Uterus (tissue), 3 donors: ENCODE measurements at regions not wholly inside any gene's neighbourhood (a gene's known extent, or its start where the extent isn't known, plus 50 kb on each side); places are given as distances from the start of the nearest gene placed in this dataset.

ENCODE experiments used
- DNase-seq, 2 donors: peaks; one replicate each; pipeline ENCODE4 v3.0.0-alpha.2; 2019 to 2020
- H3K27ac ChIP-seq, 2 donors: fragments of 200-600 bp; sonication (generic); 1 replicate in 1 of 2; 2 replicates in 1 of 2; pipeline ENCODE4 v1.5.1; 2016 to 2018
- H3K27me3 ChIP-seq, 2 donors: fragments of 200-600 bp; sonication (generic); one replicate each; pipeline ENCODE4 v1.5.1; 2018 to 2019; ENCODE audit warnings: control low read depth in 1 of 2
- H3K36me3 ChIP-seq, 2 donors: fragments of 200-600 bp; sonication (generic); one replicate each; pipeline ENCODE4 v1.5.1; 2019; ENCODE audit warnings: control low read depth in 1 of 2
- H3K4me1 ChIP-seq, 2 donors: fragments of 200-600 bp; sonication (generic); one replicate each; pipeline ENCODE4 v1.5.1; 2018 to 2019; ENCODE audit warnings: control low read depth in 1 of 2
- H3K4me3 ChIP-seq, 2 donors: fragments of 200-600 bp; sonication (generic); 1 replicate in 1 of 2; 2 replicates in 1 of 2; pipeline ENCODE4 v1.5.1; 2018 to 2019; ENCODE audit warnings: mild to moderate bottlenecking in 1 of 2
- H3K9me3 ChIP-seq, 2 donors: fragments of 200-600 bp; sonication (generic); one replicate each; pipeline ENCODE4 v1.5.1; 2019; ENCODE audit warnings: control low read depth in 1 of 2
- POLR2A ChIP-seq, 2 donors: fragments of 450-650 bp; IDR thresholded peaks; one replicate each; pipeline ENCODE4 v1.6.1; 2016; ENCODE audit warnings: antibody characterized with exemption in 2 of 2, mild to moderate bottlenecking in 1 of 2, moderate library complexity in 1 of 2
- intact Hi-C: fragments of 100-400 bp; cut with DNase I; formaldehyde crosslinking; loops from one replicate; pipeline ENCODE4 v1.15.1; 2023; ENCODE audit warnings: low total_unique reads
- TF ChIP-seq, protein P1 (sequence below), 4 experiments: fragments of 200-600 bp in 2 of 4; fragments of 450-650 bp in 2 of 4; sonication (generic) in 2 of 4; IDR thresholded peaks; one replicate each; pipeline ENCODE4 v1.5.1; 2016 to 2019; ENCODE audit warnings: antibody characterized with exemption in 4 of 4, mild to moderate bottlenecking in 2 of 4, moderate library complexity in 1 of 4
- donor health status: DM: yes; HTN: yes; CAD: no.

DNA sequence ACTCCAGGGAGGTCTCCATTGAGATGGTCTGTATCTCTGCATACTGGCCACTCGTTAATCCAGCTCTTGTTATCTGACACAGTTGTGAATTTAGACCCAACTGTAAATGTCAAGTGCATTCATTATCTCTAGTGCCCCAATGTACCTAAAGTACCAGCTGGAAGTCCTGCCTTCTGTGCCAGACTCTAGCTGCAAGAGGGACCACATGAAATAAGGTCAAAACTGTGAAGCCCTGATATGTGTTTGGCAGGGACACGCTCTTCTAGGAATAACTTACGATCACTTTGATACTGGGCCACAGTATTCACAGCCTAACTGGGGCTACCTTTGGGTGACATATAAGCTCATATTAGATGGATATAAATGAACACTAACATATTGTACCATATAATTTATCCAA, 268.5 kb downstream of the LRIG3 start:
- H3K36me3 ChIP-seq, result no peaks in the 10 kb centered on the region
- no peak for DNase-seq
- H3K9me3 ChIP-seq, result no peaks in the 10 kb centered on the region
- H3K4me1 ChIP-seq, result no peaks in the 10 kb centered on the region
- H3K4me3 ChIP-seq, result no peak overlapping the region
- intact Hi-C loops, result no loop called here
- H3K27ac ChIP-seq, result no peak overlapping the region
- no peak for TF ChIP-seq POLR2A (IDR thresholded peaks at IDR 0.05)
- TF ChIP-seq, protein P1, sequence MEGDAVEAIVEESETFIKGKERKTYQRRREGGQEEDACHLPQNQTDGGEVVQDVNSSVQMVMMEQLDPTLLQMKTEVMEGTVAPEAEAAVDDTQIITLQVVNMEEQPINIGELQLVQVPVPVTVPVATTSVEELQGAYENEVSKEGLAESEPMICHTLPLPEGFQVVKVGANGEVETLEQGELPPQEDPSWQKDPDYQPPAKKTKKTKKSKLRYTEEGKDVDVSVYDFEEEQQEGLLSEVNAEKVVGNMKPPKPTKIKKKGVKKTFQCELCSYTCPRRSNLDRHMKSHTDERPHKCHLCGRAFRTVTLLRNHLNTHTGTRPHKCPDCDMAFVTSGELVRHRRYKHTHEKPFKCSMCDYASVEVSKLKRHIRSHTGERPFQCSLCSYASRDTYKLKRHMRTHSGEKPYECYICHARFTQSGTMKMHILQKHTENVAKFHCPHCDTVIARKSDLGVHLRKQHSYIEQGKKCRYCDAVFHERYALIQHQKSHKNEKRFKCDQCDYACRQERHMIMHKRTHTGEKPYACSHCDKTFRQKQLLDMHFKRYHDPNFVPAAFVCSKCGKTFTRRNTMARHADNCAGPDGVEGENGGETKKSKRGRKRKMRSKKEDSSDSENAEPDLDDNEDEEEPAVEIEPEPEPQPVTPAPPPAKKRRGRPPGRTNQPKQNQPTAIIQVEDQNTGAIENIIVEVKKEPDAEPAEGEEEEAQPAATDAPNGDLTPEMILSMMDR (IDR thresholded peaks at IDR 0.05), result no peak
- no peaks in the 10 kb centered on the region for H3K27me3 ChIP-seq

DNA sequence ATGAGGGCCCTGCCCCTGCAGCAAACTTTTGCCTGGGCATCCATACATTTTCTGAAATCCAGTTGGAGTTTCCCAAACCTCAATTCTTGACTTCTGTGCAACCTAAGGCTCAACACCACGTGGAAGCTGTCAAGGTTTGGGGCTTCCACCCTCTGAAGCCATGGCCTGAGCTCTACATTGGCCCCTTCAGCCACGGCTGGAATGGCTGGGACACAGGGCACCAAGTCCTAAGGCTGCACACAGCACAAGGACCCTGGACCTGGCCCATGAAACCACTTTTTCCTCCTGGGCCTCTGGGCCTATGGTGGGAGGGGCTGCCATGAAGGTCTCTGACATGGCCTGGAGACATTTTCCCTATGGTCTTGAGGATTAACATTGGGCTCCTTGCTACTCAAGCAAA, 266.3 kb downstream of the LRIG3 start:
- Histone ChIP-seq H3K4me3 (no peak overlapping the region), H3K36me3 (no peaks in the 10 kb centered on the region), H3K27ac (no peak overlapping the region), H3K27me3 (no peaks in the 10 kb centered on the region), H3K4me1 (no peaks in the 10 kb centered on the region), H3K9me3 (no peaks in the 10 kb centered on the region)
- TF ChIP-seq POLR2A (IDR thresholded peaks at IDR 0.05), result no peak
- TF ChIP-seq, protein P1 (IDR thresholded peaks at IDR 0.05), result no peak
- DNase-seq, result no peak
- intact Hi-C loops, result no loop called here

DNA sequence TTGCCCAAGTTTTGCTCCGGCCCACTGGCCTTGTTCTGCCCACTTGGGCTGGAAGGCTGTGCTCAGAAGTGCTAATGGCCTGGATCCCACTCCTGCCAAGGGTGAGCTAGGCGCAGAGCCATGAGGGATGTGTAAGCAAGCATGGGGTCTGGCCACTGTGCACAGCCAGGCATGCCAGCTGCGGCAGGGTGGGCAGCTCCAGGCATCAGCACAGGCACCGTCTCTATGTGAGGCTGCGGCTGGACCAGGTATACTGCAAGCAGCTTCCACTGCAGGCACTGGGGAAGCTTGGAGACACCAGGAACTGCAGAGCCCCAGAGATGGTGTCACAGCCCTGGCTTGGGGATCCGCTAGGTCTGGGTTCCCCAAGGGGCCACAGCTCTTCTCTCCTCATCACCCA, 264.9 kb downstream of the LRIG3 start:
- Histone ChIP-seq H3K4me1 (no peaks in the 10 kb centered on the region), H3K36me3 (no peaks in the 10 kb centered on the region), H3K27me3 (no peaks in the 10 kb centered on the region), H3K4me3 (no peak overlapping the region), H3K27ac (no peak overlapping the region), H3K9me3 (no peaks in the 10 kb centered on the region)
- TF ChIP-seq POLR2A (IDR thresholded peaks at IDR 0.05), result no peak
- TF ChIP-seq, protein P1 (IDR thresholded peaks at IDR 0.05), result no peak
- DNase-seq, result no peak
- intact Hi-C loops, result no loop called here

DNA sequence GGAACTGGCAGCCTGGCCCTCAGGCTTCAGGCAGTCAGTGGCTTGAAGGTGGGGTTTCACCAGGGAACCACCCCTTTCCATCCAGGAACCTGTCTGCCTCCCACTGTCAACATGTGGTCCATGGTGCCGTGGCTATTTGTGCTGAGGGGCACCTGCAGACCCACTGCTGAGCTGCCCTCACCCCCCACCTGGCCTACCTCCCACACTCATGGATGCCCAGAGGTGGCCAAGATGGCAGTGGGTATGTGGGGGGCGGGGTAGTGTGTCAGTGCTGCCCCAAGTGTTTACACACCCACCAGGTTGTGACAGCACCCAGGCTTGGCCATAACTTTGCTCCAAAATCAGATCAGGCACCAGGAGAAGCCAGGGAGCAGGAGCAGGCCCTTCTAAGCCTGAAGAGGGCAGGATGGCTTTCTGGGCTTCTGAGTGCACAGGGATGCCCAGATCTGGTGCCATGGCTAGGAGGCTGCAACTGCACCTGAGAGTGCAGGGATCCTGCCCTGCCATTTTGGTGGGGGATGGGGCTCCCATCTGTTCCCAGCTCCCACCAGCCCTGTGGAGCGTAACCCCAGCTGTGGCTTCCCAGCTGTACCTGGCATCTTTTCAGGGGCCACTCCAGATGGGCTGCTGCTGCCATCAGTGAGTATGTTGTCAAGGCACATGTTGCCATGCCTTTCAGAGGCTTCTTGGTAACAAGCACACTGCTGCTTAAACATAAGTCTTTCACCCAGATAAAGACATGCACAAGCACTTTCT, 263.9 kb downstream of the LRIG3 start:
- intact Hi-C loops, result no loop called here
- H3K27me3 ChIP-seq, result no peaks in the 10 kb centered on the region
- no peaks in the 10 kb centered on the region for H3K36me3 ChIP-seq
- no peak for DNase-seq
- H3K4me3 ChIP-seq, result no peak overlapping the region
- H3K27ac ChIP-seq, result no peak overlapping the region
- TF ChIP-seq, protein P1 (IDR thresholded peaks at IDR 0.05), result no peak
- TF ChIP-seq POLR2A (IDR thresholded peaks at IDR 0.05), result no peak
- no peaks in the 10 kb centered on the region for H3K4me1 ChIP-seq
- no peaks in the 10 kb centered on the region for H3K9me3 ChIP-seq

DNA sequence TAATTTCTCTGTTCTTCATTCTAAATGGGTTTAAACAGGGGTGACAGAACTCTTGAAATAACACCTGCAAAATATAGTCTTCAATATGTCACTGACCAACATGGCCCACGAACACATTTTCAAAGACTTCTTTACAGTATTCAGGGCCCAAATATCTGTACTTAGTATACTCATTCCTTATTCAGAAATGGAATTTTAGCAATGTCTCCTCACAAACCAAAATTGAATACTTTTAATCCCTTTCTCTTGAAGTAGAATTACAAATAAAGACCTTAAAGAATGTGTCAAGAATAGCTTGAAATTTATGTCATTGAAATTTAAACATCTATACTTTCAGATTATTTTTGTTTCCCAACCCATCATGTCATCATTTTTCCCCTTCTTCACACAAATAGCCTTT, 263.1 kb downstream of the LRIG3 start:
- no peak for DNase-seq
- Histone ChIP-seq H3K4me3 (no peak overlapping the region), H3K27me3 (no peaks in the 10 kb centered on the region), H3K36me3 (no peaks in the 10 kb centered on the region), H3K9me3 (no peaks in the 10 kb centered on the region), H3K4me1 (no peaks in the 10 kb centered on the region), H3K27ac (no peak overlapping the region)
- TF ChIP-seq, protein P1 (IDR thresholded peaks at IDR 0.05), result no peak
- no peak for TF ChIP-seq POLR2A (IDR thresholded peaks at IDR 0.05)
- intact Hi-C loops, result no loop called here
